Lower leg skin (tissue), 3 donors: ENCODE measurements at regions not wholly inside any gene's neighbourhood (a gene's known extent, or its start where the extent isn't known, plus 50 kb on each side); places are given as distances from the start of the nearest gene placed in this dataset.

ENCODE experiments used
- CTCF ChIP-seq, 3 donors: fragments of 450-650 bp; IDR thresholded peaks; one replicate each; pipeline ENCODE4 v1.5.1; 2016; ENCODE audit warnings: antibody characterized with exemption in 3 of 3, mild to moderate bottlenecking in 3 of 3, moderate library complexity in 2 of 3
- POLR2A ChIP-seq, 2 donors: fragments of 450-650 bp; IDR thresholded peaks; one replicate each; pipeline ENCODE4 v1.6.1; 2016 to 2017; ENCODE audit warnings: antibody characterized with exemption in 2 of 2, mild to moderate bottlenecking in 1 of 2, moderate library complexity in 1 of 2

DNA sequence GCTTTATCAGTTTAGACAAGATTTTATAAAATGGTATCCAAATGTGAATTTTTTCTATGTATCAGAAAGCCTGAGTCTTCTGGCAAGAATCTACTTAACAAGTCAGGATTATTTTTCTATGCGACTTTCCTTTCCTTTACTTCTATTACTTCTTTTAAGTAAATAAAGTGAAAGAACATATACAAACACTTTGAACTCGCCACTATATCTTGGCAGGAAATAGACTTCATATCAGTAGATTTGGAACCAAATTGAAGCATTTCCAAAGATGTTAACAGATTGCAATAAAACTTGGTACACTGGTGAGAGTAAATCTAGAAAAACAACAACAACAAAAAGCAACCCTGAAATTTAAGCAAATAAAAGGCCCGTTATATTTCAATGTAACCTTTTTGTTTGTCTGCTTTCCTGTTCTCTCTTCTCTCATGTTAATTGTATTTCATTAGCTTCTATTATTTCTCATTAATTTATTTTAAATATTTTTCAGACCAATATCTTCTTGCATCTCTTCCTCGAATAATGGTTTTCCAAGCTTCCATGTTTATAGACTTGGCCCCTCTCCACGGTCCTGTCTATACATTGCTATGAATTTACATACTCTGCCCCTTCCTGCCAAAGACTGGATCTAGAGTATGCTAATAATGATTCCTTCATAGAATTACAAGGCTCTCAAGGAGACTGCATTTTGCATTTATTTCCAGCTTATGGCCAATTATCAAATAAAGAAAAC is 843.6 kb downstream of the ADGRL2 start:
- TF ChIP-seq CTCF (IDR thresholded peaks at IDR 0.05), result no peak
- no peak for TF ChIP-seq POLR2A (IDR thresholded peaks at IDR 0.05)
